Left colon (tissue), 2 donors: ENCODE measurements at regions not wholly inside any gene's neighbourhood (a gene's known extent, or its start where the extent isn't known, plus 50 kb on each side); places are given as distances from the start of the nearest gene placed in this dataset.
"Not testable (repeated sequence)": the region's sequence is repeated elsewhere in the genome, so short reads cannot be mapped to it uniquely, and the experiment has no call there.

ENCODE experiments used
- ATAC-seq: fragments of 200-7000 bp; cut with Tn5 transposase; one replicate; pipeline ENCODE4 v1.9.1; 2020; ENCODE audit warnings: mild to moderate bottlenecking, moderate library complexity
- DNase-seq, 2 donors: peaks; one replicate each; pipeline ENCODE4 v3.0.0-alpha.2; 2020
- intact Hi-C, 2 donors: fragments of 100-400 bp; cut with DNase I in 1 of 2; cut with micrococcal nuclease in 1 of 2; formaldehyde crosslinking; loops; one replicate each; pipeline versions ENCODE4 v1.11.2 to v1.14.0; 2022; cut with DNase I, micrococcal nuclease
- donor health status: DM: no; HTN: no; CAD: no.
- donor health status: DM: yes; HTN: yes; CAD: no.

- no peak for ATAC-seq
- intact Hi-C loops: no loop called here
- no peak for DNase-seq
These were observed 152.3 kb upstream of the RAB4A start for GRCh38 chr1:229118477-229119061.

- no peak for DNase-seq
- intact Hi-C loops: no loop called here
- no peak for ATAC-seq
These were observed 151.8 kb upstream of the RAB4A start for GRCh38 chr1:229119161-229119560.

GRCh38 chr1:229119876-229120275 lies 151.0 kb upstream of the RAB4A start:
- DNase-seq (no peak), ATAC-seq (no peak)
- intact Hi-C loops: no loop called here

- ATAC-seq (no peak), DNase-seq (no peak)
- intact Hi-C loops: no loop called here
These were observed 149.0 kb upstream of the RAB4A start for GRCh38 chr1:229121845-229122436.

- intact Hi-C loops: no loop called here
- ATAC-seq (no peak), DNase-seq (no peak)
These were observed 148.3 kb upstream of the RAB4A start for GRCh38 chr1:229122606-229123005.

GRCh38 chr1:229124116-229124515 lies 146.8 kb upstream of the RAB4A start:
- DNase-seq (no peak), ATAC-seq (no peak)
- intact Hi-C loops: no loop called here

- intact Hi-C loops: no loop called here
- ATAC-seq: peak; percentile 49
These were observed 146.3 kb upstream of the RAB4A start for GRCh38 chr1:229124520-229125124.

GRCh38 chr1:229127301-229127700 lies 143.6 kb upstream of the RAB4A start:
- no peak for ATAC-seq
- intact Hi-C loops: no loop called here
- DNase-seq: no peak

More at GRCh38 chr1:229124520-229125124, 146.3 kb upstream of the RAB4A start:
- DNase-seq: peak in 1 of 2 donors; percentile 19

GRCh38 chr1:229128066-229128608 lies 142.8 kb upstream of the RAB4A start:
- DNase-seq (no peak), ATAC-seq (no peak)
- intact Hi-C loops: no loop called here

GRCh38 chr1:229129301-229130027 lies 141.4 kb upstream of the RAB4A start:
- intact Hi-C loops: no loop called here
- DNase-seq (no peak), ATAC-seq (peak; percentile 47)

- intact Hi-C loops: no loop called here
- ATAC-seq: peak; percentile 94
- DNase-seq: peak; percentile 75 to 87
These were observed 140.8 kb upstream of the RAB4A start for GRCh38 chr1:229130028-229130668.

GRCh38 chr1:229131243-229132105 lies 139.4 kb upstream of the RAB4A start:
- DNase-seq (no peak), ATAC-seq (peak; percentile 59)

GRCh38 chr1:229132106-229132443 lies 138.8 kb upstream of the RAB4A start:
- DNase-seq (no peak), ATAC-seq (no peak)
- intact Hi-C loops: no loop called here

More at GRCh38 chr1:229131243-229132105, 139.4 kb upstream of the RAB4A start:
- intact Hi-C loops: no loop called here

GRCh38 chr1:229132706-229133105 lies 138.2 kb upstream of the RAB4A start:
- intact Hi-C loops: no loop called here

GRCh38 chr1:229133151-229133550 lies 137.8 kb upstream of the RAB4A start:
- intact Hi-C loops: no loop called here
- ATAC-seq (no peak), DNase-seq (no peak)

More at GRCh38 chr1:229132706-229133105, 138.2 kb upstream of the RAB4A start:
- peak; percentile 7 for ATAC-seq
- DNase-seq: no peak

- intact Hi-C loops: no loop called here
- ATAC-seq (no peak), DNase-seq (no peak)
These were observed 137.1 kb upstream of the RAB4A start for GRCh38 chr1:229133811-229134210.

GRCh38 chr1:229134381-229135217 lies 136.3 kb upstream of the RAB4A start:
- intact Hi-C loops, DNase-seq, ATAC-seq: not testable (repeated sequence)
